Adipocyte (in vitro differentiated cells): ENCODE measurements at regions not wholly inside any gene's neighbourhood (a gene's known extent, or its start where the extent isn't known, plus 50 kb on each side); places are given as distances from the start of the nearest gene placed in this dataset.
A peak's percentile ranks its signal among the peaks of the same experiment; 100 is the strongest.
"Not testable (repeated sequence)": the region's sequence is repeated elsewhere in the genome, so short reads cannot be mapped to it uniquely, and the experiment has no call there.

Experiments used
- DNase-seq: peaks from one replicate; pipeline ENCODE4 v3.0.0-alpha.2; 2015; ENCODE audit warnings: low read depth
- H3K27me3 ChIP-seq: replicated peaks from 2 replicates; pipeline ENCODE4 v1.7.0; 2013; ENCODE audit warnings: mild to moderate bottlenecking, low read length, moderate library complexity; ENCODE audit not compliant: control insufficient read depth, insufficient read depth
- H3K36me3 ChIP-seq: 2 replicates; pipeline ENCODE4 v1.7.0; 2013; ENCODE audit warnings: low read length, mild to moderate bottlenecking, moderate library complexity; ENCODE audit not compliant: control insufficient read depth, insufficient read depth, severe bottlenecking
- H3K4me1 ChIP-seq: 2 replicates; pipeline ENCODE4 v1.7.0; 2013; ENCODE audit warnings: mild to moderate bottlenecking, low read length, moderate library complexity; ENCODE audit not compliant: control insufficient read depth, insufficient read depth
- H3K4me3 ChIP-seq: 2 replicates; pipeline ENCODE4 v1.7.0; 2013; ENCODE audit warnings: mild to moderate bottlenecking, low read length, moderate library complexity
- H3K9ac ChIP-seq: 2 replicates; pipeline ENCODE4 v1.7.0; 2013; ENCODE audit warnings: mild to moderate bottlenecking, low read length, moderate library complexity
- H3K9me3 ChIP-seq: 2 replicates; pipeline ENCODE4 v1.7.0; 2013; ENCODE audit warnings: mild to moderate bottlenecking, low read length, moderate library complexity; ENCODE audit not compliant: control insufficient read depth

- H3K4me3 ChIP-seq = no peak overlapping the region
- peaks cover 38% of the 10 kb centered on the region for H3K4me1 ChIP-seq
- no peaks in the 10 kb centered on the region for H3K36me3 ChIP-seq
- no peaks in the 10 kb centered on the region for H3K9me3 ChIP-seq
- no peak overlapping the region for H3K9ac ChIP-seq
- no peak for DNase-seq
- H3K27me3 ChIP-seq = no peaks in the 10 kb centered on the region
These were observed 350.8 kb upstream of the C2CD4B start for GRCh38 chr15:62515696-62516395.

- Histone ChIP-seq H3K36me3 (no peaks in the 10 kb centered on the region), H3K9me3 (no peaks in the 10 kb centered on the region), H3K4me1 (peaks cover 31% of the 10 kb centered on the region), H3K4me3 (no peak overlapping the region), H3K9ac (no peak overlapping the region), H3K27me3 (no peaks in the 10 kb centered on the region)
- no peak for DNase-seq
These were observed 352.5 kb upstream of the C2CD4B start for GRCh38 chr15:62517541-62517940.

- H3K36me3 ChIP-seq, H3K9ac ChIP-seq, DNase-seq, H3K27me3 ChIP-seq, H3K4me3 ChIP-seq, H3K9me3 ChIP-seq: not testable (repeated sequence)
- H3K4me1 ChIP-seq = peaks cover 25% of the 10 kb centered on the region
These were observed 353.6 kb upstream of the C2CD4B start for GRCh38 chr15:62518666-62519065.

- Histone ChIP-seq H3K36me3 (peaks cover 11% of the 10 kb centered on the region), H3K27me3 (no peaks in the 10 kb centered on the region), H3K4me1 (peaks cover 30% of the 10 kb centered on the region), H3K9ac (no peak overlapping the region), H3K9me3 (no peaks in the 10 kb centered on the region), H3K4me3 (no peak overlapping the region)
- no peak for DNase-seq
These were observed 354.8 kb upstream of the C2CD4B start for GRCh38 chr15:62519900-62520299.

- Histone ChIP-seq H3K9ac (no peak overlapping the region), H3K4me1 (peaks cover 30% of the 10 kb centered on the region), H3K4me3 (no peak overlapping the region), H3K9me3 (no peaks in the 10 kb centered on the region), H3K36me3 (peaks cover 11% of the 10 kb centered on the region), H3K27me3 (no peaks in the 10 kb centered on the region)
- no peak for DNase-seq
These were observed 355.8 kb upstream of the C2CD4B start for GRCh38 chr15:62520887-62521286.

GRCh38 chr15:62521396-62521795 lies 356.3 kb upstream of the C2CD4B start:
- no peak overlapping the region for H3K4me3 ChIP-seq
- no peaks in the 10 kb centered on the region for H3K9me3 ChIP-seq
- H3K9ac ChIP-seq = no peak overlapping the region
- peaks cover 25% of the 10 kb centered on the region for H3K4me1 ChIP-seq
- DNase-seq = no peak
- peaks cover 11% of the 10 kb centered on the region for H3K36me3 ChIP-seq
- no peaks in the 10 kb centered on the region for H3K27me3 ChIP-seq

- H3K9me3 ChIP-seq = no peaks in the 10 kb centered on the region
- H3K9ac ChIP-seq = no peak overlapping the region
- no peak for DNase-seq
- no peaks in the 10 kb centered on the region for H3K27me3 ChIP-seq
- peaks cover 20% of the 10 kb centered on the region for H3K4me1 ChIP-seq
- H3K4me3 ChIP-seq = no peak overlapping the region
- H3K36me3 ChIP-seq = peaks cover 11% of the 10 kb centered on the region
These were observed 359.8 kb upstream of the C2CD4B start for GRCh38 chr15:62524848-62525247.

- Histone ChIP-seq H3K4me3 (no peak overlapping the region), H3K36me3 (peaks cover 11% of the 10 kb centered on the region), H3K9ac (no peak overlapping the region), H3K4me1 (peaks cover 25% of the 10 kb centered on the region), H3K9me3 (no peaks in the 10 kb centered on the region), H3K27me3 (no peaks in the 10 kb centered on the region)
- DNase-seq = no peak
These were observed 362.3 kb upstream of the C2CD4B start for GRCh38 chr15:62527387-62527786.

GRCh38 chr15:62528505-62528904 lies 363.4 kb upstream of the C2CD4B start:
- peaks cover 34% of the 10 kb centered on the region for H3K4me1 ChIP-seq
- no peak for DNase-seq
- no peaks in the 10 kb centered on the region for H3K9me3 ChIP-seq
- no peaks in the 10 kb centered on the region for H3K27me3 ChIP-seq
- H3K36me3 ChIP-seq = peaks cover 3% of the 10 kb centered on the region
- H3K4me3 ChIP-seq = no peak overlapping the region
- no peak overlapping the region for H3K9ac ChIP-seq

GRCh38 chr15:62532367-62532766 lies 367.3 kb upstream of the C2CD4B start:
- H3K36me3 ChIP-seq = no peaks in the 10 kb centered on the region
- no peak for DNase-seq

GRCh38 chr15:62533687-62534086 lies 368.6 kb upstream of the C2CD4B start:
- Histone ChIP-seq H3K36me3 (no peaks in the 10 kb centered on the region), H3K9ac (no peak overlapping the region), H3K27me3 (no peaks in the 10 kb centered on the region), H3K4me1 (peaks cover 33% of the 10 kb centered on the region), H3K4me3 (no peak overlapping the region), H3K9me3 (no peaks in the 10 kb centered on the region)
- no peak for DNase-seq

More at GRCh38 chr15:62532367-62532766, 367.3 kb upstream of the C2CD4B start:
- H3K27me3 ChIP-seq = no peaks in the 10 kb centered on the region
- no peak overlapping the region for H3K4me3 ChIP-seq
- peaks cover 37% of the 10 kb centered on the region for H3K4me1 ChIP-seq
- peak overlapping the region; percentile 33 for H3K9ac ChIP-seq
- no peaks in the 10 kb centered on the region for H3K9me3 ChIP-seq

GRCh38 chr15:62534996-62535395 lies 369.9 kb upstream of the C2CD4B start:
- no peaks in the 10 kb centered on the region for H3K36me3 ChIP-seq
- no peak for DNase-seq
- H3K9ac ChIP-seq = peak overlapping the region; percentile 36
- no peaks in the 10 kb centered on the region for H3K27me3 ChIP-seq
- peaks cover 33% of the 10 kb centered on the region for H3K4me1 ChIP-seq
- H3K4me3 ChIP-seq = no peak overlapping the region
- no peaks in the 10 kb centered on the region for H3K9me3 ChIP-seq
